ENCODE measurements at regions not wholly inside any gene's neighbourhood (a gene's known extent, or its start where the extent isn't known, plus 50 kb on each side); places are given as distances from the start of the nearest gene placed in this dataset.

DNA sequence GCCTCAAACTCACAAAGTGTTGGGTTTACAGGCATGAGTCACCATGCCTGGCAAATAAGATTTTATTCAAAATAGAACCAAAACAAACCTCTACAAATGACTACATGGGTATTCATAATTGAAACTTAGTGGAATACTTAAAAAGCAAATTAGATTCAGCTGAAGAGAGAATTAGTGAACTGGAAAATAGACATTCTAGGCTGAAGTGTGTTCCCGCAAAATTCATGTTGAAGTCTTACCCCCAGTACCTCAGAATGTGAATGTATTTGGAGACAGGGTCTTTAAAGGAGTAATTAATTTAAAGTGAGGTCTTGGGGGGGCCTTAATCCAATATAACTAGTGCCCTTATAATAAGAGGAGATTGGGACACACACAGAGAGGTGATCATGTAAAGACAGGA, 88.5 kb upstream of the OTOS start:
- TF ChIP-seq, protein P1, sequence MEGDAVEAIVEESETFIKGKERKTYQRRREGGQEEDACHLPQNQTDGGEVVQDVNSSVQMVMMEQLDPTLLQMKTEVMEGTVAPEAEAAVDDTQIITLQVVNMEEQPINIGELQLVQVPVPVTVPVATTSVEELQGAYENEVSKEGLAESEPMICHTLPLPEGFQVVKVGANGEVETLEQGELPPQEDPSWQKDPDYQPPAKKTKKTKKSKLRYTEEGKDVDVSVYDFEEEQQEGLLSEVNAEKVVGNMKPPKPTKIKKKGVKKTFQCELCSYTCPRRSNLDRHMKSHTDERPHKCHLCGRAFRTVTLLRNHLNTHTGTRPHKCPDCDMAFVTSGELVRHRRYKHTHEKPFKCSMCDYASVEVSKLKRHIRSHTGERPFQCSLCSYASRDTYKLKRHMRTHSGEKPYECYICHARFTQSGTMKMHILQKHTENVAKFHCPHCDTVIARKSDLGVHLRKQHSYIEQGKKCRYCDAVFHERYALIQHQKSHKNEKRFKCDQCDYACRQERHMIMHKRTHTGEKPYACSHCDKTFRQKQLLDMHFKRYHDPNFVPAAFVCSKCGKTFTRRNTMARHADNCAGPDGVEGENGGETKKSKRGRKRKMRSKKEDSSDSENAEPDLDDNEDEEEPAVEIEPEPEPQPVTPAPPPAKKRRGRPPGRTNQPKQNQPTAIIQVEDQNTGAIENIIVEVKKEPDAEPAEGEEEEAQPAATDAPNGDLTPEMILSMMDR (IDR thresholded peaks at IDR 0.05; ENCODE audit: insufficient read depth, low read depth, low read length): no peak
- no peak for TF ChIP-seq EZH2 (IDR thresholded peaks at IDR 0.05; ENCODE audit: insufficient read depth, low read length)

All from astrocyte (in vitro differentiated cells and primary cell).